Fibroblast of lung (primary cell): ENCODE measurements at regions not wholly inside any gene's neighbourhood (a gene's known extent, or its start where the extent isn't known, plus 50 kb on each side); places are given as distances from the start of the nearest gene placed in this dataset.

Experiments
- CTCF ChIP-seq, 2 donors: IDR thresholded peaks in 1 of 2; conservative IDR thresholded peaks in 1 of 2; 1 replicate in 1 of 2; 2 replicates in 1 of 2; pipeline ENCODE4 v1.5.1; 2011 to 2012; ENCODE audit warnings: low read length in 2 of 2, control low read depth in 1 of 2, inconsistent platforms in 1 of 2, low read depth in 1 of 2, mild to moderate bottlenecking in 1 of 2
- EZH2 ChIP-seq: IDR thresholded peaks from 2 replicates; pipeline ENCODE4 v1.5.1; 2012; ENCODE audit warnings: low read length, control low read depth, mild to moderate bottlenecking; ENCODE audit errors: missing control alignments

GRCh38 chr1:94315552-94316116 is 78.2 kb upstream of the ARHGAP29 start:
- TF ChIP-seq CTCF (conservative IDR thresholded peaks at IDR 0.05 in 1 of 2, IDR thresholded peaks at IDR 0.05 in 1 of 2; ENCODE audit: low read depth in 1 of 2, low read length in 2 of 2) = no peak
- TF ChIP-seq EZH2 = no peak
